ENCODE measurements at regions not wholly inside any gene's neighbourhood (a gene's known extent, or its start where the extent isn't known, plus 50 kb on each side); places are given as distances from the start of the nearest gene placed in this dataset.

DNA sequence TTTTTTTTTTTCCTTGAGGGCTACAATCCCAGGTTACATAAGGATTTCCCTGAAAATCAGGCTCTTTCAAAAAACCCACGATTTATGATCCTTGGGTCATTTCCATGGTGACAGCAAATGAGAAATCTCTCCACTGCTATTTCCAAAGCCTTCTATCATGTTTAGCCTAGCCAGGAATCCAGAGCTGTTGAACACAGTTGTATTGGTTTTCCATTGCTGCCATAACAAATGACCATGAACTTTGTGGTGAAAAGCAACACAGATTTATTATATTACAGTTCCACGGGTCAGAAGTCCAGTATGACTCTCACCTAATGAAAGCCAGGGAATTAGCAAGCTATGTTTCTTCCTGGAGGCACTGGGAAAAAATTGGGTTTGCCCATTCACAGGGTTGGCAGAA lies 106.6 kb downstream of the MAF start:
- TF ChIP-seq, protein P1, sequence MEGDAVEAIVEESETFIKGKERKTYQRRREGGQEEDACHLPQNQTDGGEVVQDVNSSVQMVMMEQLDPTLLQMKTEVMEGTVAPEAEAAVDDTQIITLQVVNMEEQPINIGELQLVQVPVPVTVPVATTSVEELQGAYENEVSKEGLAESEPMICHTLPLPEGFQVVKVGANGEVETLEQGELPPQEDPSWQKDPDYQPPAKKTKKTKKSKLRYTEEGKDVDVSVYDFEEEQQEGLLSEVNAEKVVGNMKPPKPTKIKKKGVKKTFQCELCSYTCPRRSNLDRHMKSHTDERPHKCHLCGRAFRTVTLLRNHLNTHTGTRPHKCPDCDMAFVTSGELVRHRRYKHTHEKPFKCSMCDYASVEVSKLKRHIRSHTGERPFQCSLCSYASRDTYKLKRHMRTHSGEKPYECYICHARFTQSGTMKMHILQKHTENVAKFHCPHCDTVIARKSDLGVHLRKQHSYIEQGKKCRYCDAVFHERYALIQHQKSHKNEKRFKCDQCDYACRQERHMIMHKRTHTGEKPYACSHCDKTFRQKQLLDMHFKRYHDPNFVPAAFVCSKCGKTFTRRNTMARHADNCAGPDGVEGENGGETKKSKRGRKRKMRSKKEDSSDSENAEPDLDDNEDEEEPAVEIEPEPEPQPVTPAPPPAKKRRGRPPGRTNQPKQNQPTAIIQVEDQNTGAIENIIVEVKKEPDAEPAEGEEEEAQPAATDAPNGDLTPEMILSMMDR (IDR thresholded peaks at IDR 0.05) = no peak
- TF ChIP-seq POLR2A (IDR thresholded peaks at IDR 0.05) = no peak

All from adrenal gland (tissue), 5 donors.